ENCODE measurements at regions not wholly inside any gene's neighbourhood (a gene's known extent, or its start where the extent isn't known, plus 50 kb on each side); places are given as distances from the start of the nearest gene placed in this dataset.

DNA sequence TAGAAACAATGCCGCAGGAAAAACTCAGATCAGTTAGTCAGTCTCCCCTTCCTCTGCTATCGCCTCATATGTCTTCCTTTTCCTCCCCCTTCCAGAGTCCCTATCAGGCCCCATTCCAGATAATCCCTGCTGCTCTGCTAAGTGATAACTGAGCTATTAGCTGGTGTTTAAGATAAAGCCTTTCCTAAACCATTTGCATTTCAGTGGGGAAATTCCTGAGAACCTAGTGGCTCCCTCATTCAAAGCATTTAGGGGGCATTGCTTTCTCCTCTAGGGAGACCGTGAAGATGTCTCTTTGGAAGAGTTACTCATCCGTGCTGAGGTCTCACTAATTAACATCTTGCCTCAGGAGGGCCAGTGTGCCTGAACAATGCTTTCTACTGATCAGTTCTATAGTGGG, 401.6 kb downstream of the NPIPA7 start:
- Histone ChIP-seq H3K27me3 (ENCODE audit: control insufficient read depth, insufficient read depth, low read length) (no peaks in the 10 kb centered on the region), H3K4me3 (ENCODE audit: low read length) (no peak overlapping the region), H3K36me3 (ENCODE audit: control insufficient read depth, insufficient read depth, low read length) (no peaks in the 10 kb centered on the region), H3K9me3 (ENCODE audit: control insufficient read depth, insufficient read depth, low read length) (no peaks in the 10 kb centered on the region), H3K4me1 (ENCODE audit: control insufficient read depth, insufficient read depth, low read length) (no peaks in the 10 kb centered on the region), H3K27ac (ENCODE audit: low read length) (no peak overlapping the region)
- TF ChIP-seq, protein P1, sequence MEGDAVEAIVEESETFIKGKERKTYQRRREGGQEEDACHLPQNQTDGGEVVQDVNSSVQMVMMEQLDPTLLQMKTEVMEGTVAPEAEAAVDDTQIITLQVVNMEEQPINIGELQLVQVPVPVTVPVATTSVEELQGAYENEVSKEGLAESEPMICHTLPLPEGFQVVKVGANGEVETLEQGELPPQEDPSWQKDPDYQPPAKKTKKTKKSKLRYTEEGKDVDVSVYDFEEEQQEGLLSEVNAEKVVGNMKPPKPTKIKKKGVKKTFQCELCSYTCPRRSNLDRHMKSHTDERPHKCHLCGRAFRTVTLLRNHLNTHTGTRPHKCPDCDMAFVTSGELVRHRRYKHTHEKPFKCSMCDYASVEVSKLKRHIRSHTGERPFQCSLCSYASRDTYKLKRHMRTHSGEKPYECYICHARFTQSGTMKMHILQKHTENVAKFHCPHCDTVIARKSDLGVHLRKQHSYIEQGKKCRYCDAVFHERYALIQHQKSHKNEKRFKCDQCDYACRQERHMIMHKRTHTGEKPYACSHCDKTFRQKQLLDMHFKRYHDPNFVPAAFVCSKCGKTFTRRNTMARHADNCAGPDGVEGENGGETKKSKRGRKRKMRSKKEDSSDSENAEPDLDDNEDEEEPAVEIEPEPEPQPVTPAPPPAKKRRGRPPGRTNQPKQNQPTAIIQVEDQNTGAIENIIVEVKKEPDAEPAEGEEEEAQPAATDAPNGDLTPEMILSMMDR (IDR thresholded peaks at IDR 0.05): no peak
- Mint-ChIP-seq H3K27ac (no peak overlapping the region), H3K4me3 (no peak overlapping the region), H3K4me1 (no peaks in the 10 kb centered on the region), H3K36me3 (no peaks in the 10 kb centered on the region), H3K27me3 (ENCODE audit: low read depth in 2 of 2) (peaks cover 0 to 3% of the 10 kb centered on the region in 2 donors), H3K9me3 (no peaks in the 10 kb centered on the region)
- DNase-seq (no peak), ATAC-seq (no peak)
- intact Hi-C loops (cut with micrococcal nuclease): no loop called here
- WGBS (ENCODE audit: insufficient coverage): 22% methylated on average over 4 of the region's 4 CpGs

DNA sequence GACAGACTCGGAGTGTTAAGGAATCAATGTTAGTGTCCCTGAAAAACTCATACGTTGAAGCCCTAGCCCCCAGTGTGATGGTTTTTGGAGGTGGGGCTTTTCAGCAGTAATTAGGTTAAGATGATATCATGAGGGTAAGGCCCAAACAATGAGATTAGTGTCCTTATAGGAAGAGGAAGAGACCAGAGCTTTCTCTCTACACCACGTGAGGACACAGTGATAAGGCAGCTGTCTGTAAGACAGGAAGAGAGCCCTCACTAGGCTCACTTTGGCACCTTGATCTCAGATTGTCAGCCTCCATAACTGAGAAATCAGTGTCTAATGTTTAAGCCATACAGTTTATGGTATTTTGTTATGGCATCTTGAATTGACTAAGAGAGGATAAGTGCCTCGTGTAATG, 403.2 kb downstream of the NPIPA7 start:
- Histone ChIP-seq H3K36me3 (ENCODE audit: control insufficient read depth, insufficient read depth, low read length) (no peaks in the 10 kb centered on the region), H3K27ac (ENCODE audit: low read length) (no peak overlapping the region), H3K27me3 (ENCODE audit: control insufficient read depth, insufficient read depth, low read length) (no peaks in the 10 kb centered on the region), H3K4me3 (ENCODE audit: low read length) (no peak overlapping the region), H3K4me1 (ENCODE audit: control insufficient read depth, insufficient read depth, low read length) (no peaks in the 10 kb centered on the region), H3K9me3 (ENCODE audit: control insufficient read depth, insufficient read depth, low read length) (no peaks in the 10 kb centered on the region)
- ATAC-seq (no peak), DNase-seq (no peak)
- H3K36me3 Mint-ChIP-seq: no peaks in the 10 kb centered on the region
- no peaks in the 10 kb centered on the region for H3K4me1 Mint-ChIP-seq
- H3K27me3 Mint-ChIP-seq (ENCODE audit: low read depth in 2 of 2): peaks cover 0 to 3% of the 10 kb centered on the region in 2 donors
- WGBS (ENCODE audit: insufficient coverage): 69% methylated on average over 4 of the region's 4 CpGs
- no peak overlapping the region for H3K4me3 Mint-ChIP-seq
- H3K9me3 Mint-ChIP-seq: no peaks in the 10 kb centered on the region
- intact Hi-C loops (cut with micrococcal nuclease): no loop called here
- H3K27ac Mint-ChIP-seq: no peak overlapping the region
- TF ChIP-seq, protein P1 (IDR thresholded peaks at IDR 0.05): no peak

DNA sequence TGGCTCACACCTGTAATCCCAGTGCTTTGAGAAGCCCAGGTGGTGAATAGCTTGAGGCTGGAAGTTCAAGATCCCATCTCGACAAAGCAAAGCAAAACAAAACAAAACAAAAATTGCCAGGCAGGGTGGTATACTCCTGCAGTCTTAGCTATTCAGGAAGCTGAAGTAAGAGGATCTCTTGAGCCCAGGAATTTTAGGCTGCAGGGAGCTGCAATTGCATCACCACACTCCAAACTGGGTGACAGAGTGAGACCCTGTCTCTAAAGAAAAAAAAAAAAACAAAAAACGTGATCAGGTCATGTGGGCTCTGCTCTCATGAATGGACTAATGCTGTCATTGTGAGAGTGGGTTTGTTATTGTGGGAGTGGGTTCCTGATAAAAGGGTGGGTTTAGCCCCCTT, 409.1 kb downstream of the NPIPA7 start:
- TF ChIP-seq, protein P1 (IDR thresholded peaks at IDR 0.05): no peak
- Histone ChIP-seq H3K27me3 (ENCODE audit: control insufficient read depth, insufficient read depth, low read length) (no peaks in the 10 kb centered on the region), H3K36me3 (ENCODE audit: control insufficient read depth, insufficient read depth, low read length) (no peaks in the 10 kb centered on the region), H3K27ac (ENCODE audit: low read length) (no peak overlapping the region), H3K4me3 (ENCODE audit: low read length) (no peak overlapping the region), H3K4me1 (ENCODE audit: control insufficient read depth, insufficient read depth, low read length) (no peaks in the 10 kb centered on the region), H3K9me3 (ENCODE audit: control insufficient read depth, insufficient read depth, low read length) (no peaks in the 10 kb centered on the region)
- Mint-ChIP-seq H3K36me3 (no peaks in the 10 kb centered on the region), H3K4me1 (no peaks in the 10 kb centered on the region), H3K9me3 (no peaks in the 10 kb centered on the region), H3K27me3 (ENCODE audit: low read depth in 2 of 2) (peaks cover 3 to 27% of the 10 kb centered on the region in 2 donors), H3K27ac (no peak overlapping the region), H3K4me3 (no peak overlapping the region)
- DNase-seq (no peak), ATAC-seq (no peak)
- 75% methylated on average over 2 of the region's 2 CpGs for WGBS (ENCODE audit: insufficient coverage)
- intact Hi-C loops (cut with micrococcal nuclease): no loop called here

DNA sequence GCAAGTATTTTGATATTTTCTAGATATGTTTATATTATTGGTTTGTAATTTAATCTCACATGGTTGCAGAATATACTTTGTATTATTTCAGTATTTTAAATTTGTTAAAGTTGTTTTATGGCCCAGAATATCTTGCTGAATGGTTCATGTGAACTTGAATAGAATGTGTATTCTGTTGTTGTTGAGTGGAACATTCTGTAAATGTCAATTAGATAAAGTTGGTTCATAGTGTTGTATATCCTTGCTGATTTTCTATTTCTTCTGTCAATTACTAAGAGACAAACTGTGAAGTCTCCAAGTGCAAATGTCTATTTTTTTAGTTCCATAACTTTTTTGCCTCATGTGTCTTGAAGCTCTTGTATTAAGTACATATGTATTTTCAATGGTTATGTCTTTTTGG, 411.7 kb downstream of the NPIPA7 start:
- Histone ChIP-seq H3K9me3 (ENCODE audit: control insufficient read depth, insufficient read depth, low read length) (no peaks in the 10 kb centered on the region), H3K27me3 (ENCODE audit: control insufficient read depth, insufficient read depth, low read length) (no peaks in the 10 kb centered on the region), H3K27ac (ENCODE audit: low read length) (no peak overlapping the region), H3K36me3 (ENCODE audit: control insufficient read depth, insufficient read depth, low read length) (no peaks in the 10 kb centered on the region), H3K4me3 (ENCODE audit: low read length) (no peak overlapping the region), H3K4me1 (ENCODE audit: control insufficient read depth, insufficient read depth, low read length) (no peaks in the 10 kb centered on the region)
- Mint-ChIP-seq H3K27me3 (ENCODE audit: low read depth in 2 of 2) (peaks cover 3 to 27% of the 10 kb centered on the region in 2 donors), H3K36me3 (no peaks in the 10 kb centered on the region), H3K9me3 (no peaks in the 10 kb centered on the region), H3K4me1 (no peaks in the 10 kb centered on the region), H3K27ac (no peak overlapping the region), H3K4me3 (no peak overlapping the region)
- no peak for DNase-seq
- intact Hi-C loops (cut with micrococcal nuclease): no loop called here
- ATAC-seq: no peak
- TF ChIP-seq, protein P1 (IDR thresholded peaks at IDR 0.05): no peak

All from natural killer cell (primary cell).